ENCODE measurements at regions not wholly inside any gene's neighbourhood (a gene's known extent, or its start where the extent isn't known, plus 50 kb on each side); places are given as distances from the start of the nearest gene placed in this dataset.
"Not testable (repeated sequence)": the region's sequence is repeated elsewhere in the genome, so short reads cannot be mapped to it uniquely, and the experiment has no call there.

DNA sequence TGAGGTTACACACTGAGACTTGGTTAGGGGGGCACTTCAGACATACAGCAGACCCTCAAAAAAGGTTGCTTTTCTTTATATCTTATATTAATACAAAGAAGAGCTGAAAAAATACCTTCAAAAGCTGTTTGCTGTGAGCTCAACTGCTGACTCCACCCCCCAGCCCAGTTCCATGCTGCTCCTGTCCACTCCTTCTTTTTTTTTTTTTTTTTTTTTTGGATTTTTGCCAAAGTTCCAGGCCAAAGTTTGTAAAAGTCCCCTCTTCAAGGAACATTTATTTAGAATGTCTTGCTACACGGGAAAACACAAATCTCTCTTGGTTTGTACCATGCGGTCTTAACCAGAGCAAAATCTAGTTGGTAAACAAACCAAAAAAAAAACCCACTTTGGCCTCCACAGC lies 85.3 kb upstream of the AKAP12 start:
- DNase-seq (ENCODE audit: low read depth), result peak; percentile 52

DNA sequence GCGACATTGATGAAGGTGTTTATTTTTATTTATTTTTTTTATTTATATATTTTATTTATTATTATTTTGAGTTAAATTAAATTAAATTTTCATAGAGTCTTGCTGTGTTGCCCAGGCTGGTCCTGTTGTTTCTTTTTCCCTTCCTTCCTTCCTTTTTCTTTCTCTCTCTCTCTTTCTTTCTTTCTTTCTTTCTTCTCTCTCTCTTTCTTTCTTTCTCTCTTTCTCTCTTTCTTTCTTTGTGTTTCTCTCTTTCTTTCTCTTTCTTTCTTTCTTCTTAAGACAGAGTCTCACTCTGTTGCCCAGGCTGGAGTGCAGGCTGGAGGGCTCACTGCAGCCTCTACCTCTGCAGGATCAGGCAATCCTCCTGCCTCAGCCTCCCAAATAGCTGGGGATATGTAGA lies 84.7 kb upstream of the AKAP12 start:
- no peak for DNase-seq (ENCODE audit: low read depth)

DNA sequence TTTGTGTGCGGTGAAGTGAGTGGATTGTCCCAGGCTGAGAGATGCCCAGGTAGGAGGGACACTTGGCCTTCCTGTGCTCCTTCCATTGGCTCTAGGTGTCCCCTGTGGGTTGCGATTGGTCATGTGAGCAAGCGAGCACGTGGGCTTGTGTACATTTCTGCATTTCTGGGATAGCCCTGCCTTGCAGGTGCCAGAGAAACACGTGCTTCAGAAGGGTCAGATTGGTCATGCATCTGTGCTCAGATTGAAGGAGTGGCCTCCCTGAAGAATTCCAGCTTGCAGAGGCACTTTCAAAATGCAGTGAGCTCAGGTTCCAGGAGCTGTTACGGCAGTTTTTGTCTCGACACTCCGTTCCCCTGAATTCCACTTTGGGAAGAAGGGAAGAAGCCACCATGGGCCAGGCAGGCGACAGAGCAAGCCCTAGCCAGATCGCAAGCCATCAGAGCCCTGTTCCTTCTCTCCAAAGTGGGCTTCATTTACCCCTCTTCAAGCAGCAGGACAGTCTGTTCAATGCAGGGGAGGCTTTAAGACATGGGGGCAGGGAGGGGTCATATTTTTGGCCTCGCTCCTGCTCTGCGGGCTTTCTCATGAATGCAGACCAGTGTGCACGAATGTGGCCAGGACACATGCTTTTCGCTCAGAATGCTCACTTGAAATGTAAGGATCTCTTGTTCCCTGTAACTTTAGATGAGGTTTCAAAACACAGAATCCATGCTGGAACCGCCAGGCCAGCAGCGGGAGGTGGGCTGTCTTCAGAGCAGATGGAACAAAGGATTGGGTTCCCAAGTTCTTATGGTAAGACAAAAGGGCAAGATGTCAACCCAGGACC lies 78.6 kb upstream of the AKAP12 start:
- DNase-seq (ENCODE audit: low read depth), result peak; percentile 90

- DNase-seq (ENCODE audit: low read depth), result no peak
Observed at GRCh38 chr6:151164383-151164782, 75.4 kb upstream of the AKAP12 start.

DNA sequence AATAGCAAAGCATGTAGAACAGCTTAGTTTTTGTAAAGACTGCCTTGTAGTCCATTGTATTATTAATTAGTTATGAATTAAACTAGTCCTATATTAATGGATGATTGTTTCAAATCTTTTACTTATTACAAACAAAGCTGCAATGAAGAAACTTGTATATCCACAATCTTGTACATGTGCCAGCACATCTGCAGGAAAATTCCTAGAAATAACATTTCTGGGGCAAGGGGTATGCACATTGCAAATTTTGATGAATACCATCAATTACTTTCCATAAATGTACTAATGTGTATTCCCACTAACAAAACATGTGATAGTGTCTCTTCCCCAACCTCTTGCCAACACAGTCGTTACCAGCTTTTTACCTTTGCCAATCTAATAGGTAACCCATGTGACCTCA lies 73.6 kb upstream of the AKAP12 start:
- DNase-seq (ENCODE audit: low read depth), result peak; percentile 48

GRCh38 chr6:151167034-151167433 lies 72.7 kb upstream of the AKAP12 start:
- DNase-seq (ENCODE audit: low read depth), result no peak

- DNase-seq (ENCODE audit: low read depth), result no peak
Observed at GRCh38 chr6:151170622-151171246, 69.0 kb upstream of the AKAP12 start.

GRCh38 chr6:151172751-151173150 lies 67.0 kb upstream of the AKAP12 start:
- DNase-seq (ENCODE audit: low read depth), result no peak

DNA sequence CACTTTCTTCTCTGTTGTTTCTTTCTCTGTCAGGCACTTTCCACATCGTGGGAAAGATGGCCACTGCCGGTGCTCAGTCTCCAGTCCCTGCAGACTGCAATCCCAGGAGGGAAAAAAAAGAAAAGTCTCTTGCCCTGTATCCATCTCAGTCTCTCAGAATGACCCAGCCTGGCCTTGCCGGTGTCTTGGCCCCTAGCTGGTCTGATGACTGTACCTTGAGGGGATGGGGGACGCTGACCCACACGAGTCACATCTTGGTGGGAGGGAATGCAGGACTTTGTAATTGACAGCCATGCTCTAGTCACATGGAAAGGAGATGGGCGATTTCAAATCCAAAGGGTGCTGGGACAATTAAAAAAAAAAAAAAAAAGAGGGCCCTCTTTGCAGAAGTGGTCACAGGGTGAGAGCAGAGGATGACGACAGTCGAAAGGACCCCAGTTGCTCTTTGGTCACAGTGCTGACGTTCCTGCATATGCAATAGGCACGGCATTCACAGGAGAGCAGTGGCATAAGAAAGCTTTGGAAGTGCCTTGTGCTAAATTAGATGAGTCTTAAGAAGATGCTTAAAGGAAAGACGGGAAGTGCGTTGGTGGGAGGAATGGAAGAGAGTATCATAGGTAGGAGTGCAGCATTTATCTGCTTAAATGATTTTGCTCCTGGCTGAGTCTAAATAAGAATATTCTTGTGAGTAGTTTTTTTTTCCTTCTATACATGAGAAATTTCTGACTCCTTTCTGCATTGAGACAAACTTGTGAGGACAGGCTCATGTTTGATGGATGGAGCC lies 63.9 kb upstream of the AKAP12 start:
- DNase-seq (ENCODE audit: low read depth), result no peak

- DNase-seq (ENCODE audit: low read depth), result no peak
Observed at GRCh38 chr6:151176911-151177770, 62.6 kb upstream of the AKAP12 start.

GRCh38 chr6:151178373-151178772 lies 61.4 kb upstream of the AKAP12 start:
- DNase-seq (ENCODE audit: low read depth), result no peak

DNA sequence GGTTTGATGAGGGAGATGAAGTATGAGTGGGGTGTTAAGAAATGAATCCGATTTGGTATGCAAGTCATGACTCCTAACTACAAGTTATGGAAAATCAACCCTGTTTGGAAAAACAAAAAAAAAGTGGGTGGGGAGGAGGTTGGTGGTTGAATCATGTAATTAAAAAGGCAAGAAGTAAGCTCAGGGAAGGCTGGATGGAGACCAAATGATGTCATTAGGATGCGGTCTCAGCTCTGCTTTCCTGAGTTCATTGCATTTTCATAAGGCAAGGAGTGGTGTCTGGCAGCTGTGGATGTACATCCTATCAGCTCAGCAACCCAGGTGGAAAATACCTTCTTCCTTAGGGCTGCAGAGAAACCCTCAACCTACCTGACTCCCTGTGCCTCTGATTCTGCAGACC lies 60.4 kb upstream of the AKAP12 start:
- peak; percentile 86 for DNase-seq (ENCODE audit: low read depth)

DNA sequence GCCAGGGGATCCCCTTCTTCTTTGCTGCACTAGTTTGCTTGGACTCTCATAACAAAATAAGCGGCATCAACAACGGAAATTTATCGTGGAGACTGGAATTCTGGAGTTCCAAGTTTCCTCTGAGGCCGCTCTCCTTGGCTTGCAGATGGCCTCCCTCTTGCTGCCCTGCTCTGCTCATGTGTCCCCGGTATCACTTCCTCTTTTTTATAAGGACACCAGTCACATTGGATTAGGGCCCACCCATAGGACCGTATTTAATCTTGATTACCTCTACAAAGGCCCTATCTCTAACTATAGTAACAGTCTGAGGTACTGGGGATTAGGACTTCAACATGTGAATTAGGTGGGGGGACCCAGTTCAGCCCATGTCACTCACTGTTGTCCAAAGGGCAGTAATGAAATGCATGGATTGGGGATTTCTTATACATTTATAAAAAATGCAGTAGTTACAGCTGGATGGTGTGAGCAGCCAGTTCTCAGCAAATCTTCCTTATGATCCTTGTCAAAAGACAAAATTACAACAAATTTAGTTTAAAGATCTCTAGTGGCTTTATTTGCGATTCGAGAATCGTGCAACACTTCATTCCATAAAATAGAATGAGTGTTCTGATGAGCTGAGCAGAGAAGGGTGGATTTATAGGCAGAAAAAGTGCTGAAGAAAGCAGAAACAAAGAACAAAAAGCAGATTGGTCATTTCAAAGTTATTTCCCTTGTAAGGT lies 59.3 kb upstream of the AKAP12 start:
- DNase-seq (ENCODE audit: low read depth), result no peak

DNA sequence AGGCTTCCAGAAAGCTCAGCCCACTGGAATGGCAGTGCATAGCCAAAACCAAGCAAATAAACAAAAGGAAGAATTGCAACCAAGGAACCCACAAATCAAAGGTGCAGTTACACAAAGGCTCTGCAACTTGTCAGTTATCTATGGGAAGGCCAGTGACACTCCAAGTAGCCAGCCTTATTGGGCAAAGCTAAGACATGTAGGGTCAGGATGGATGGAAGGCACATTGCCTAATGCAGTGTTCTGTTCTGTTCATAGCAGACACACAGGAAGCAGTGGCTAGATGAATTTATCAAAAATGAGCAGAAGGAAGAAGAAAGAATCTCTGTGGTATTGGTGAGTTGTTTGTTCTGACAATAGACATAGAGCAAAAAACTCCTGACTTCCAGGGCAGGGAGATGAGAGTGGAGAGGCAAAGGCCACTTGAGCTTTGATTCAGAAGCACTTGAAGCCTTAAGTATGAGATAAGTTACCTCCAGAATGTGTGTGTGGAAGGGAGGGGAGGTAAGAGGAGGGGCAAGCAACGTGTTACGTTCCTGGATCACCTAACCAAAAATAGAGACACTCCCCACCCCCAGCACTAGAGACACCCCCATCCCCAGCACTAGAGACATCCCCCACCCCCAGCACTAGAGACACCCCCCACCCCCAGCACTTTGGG lies 57.9 kb upstream of the AKAP12 start:
- DNase-seq (ENCODE audit: low read depth), result no peak

DNA sequence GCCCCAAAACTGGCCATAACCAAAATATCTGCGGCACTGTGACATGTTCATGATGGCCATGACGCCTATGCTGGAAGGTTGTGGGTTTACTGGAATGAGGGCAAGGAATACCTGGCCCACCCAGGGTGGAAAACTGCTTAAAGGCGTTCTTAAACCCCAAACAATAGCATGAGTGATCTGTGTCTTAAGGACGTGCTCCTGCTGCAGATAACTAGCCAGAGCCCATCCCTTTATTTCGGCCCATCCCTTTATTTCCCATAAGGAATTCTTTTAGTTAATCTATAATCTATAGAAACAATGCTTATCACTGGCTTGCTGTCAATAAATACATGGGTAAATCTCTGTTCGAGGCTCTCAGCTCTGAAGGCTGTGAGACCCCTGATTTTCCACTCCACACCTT lies 56.8 kb upstream of the AKAP12 start:
- DNase-seq (ENCODE audit: low read depth), result not testable (repeated sequence)

- no peak for DNase-seq (ENCODE audit: low read depth)
Observed at GRCh38 chr6:151185148-151185547, 54.6 kb upstream of the AKAP12 start.

DNA sequence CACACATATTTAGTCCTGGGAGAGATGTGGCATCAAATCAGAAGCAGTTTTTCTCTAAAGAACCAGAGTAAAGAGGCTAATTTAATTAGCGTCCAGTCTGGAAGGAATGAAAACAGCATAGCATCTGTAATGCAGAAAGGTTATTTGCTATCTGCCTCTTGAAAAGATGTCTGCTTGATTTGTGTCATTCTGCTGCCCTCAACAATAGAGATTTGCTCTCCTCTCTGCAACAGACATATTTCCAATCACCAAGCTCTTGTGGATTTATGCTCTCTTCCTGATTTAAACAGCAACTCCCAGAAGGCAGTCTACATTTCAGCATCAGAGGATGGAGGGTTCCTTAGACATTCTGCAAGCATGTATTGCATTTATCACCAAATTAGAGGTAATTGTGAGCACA lies 53.5 kb upstream of the AKAP12 start:
- no peak for DNase-seq (ENCODE audit: low read depth)

- DNase-seq (ENCODE audit: low read depth), result no peak
Observed at GRCh38 chr6:151186804-151187330, 52.9 kb upstream of the AKAP12 start.
